DMS114 treated with DMSO at 0.1 percent for 48 hours (cell line): ENCODE measurements at regions not wholly inside any gene's neighbourhood (a gene's known extent, or its start where the extent isn't known, plus 50 kb on each side); places are given as distances from the start of the nearest gene placed in this dataset.

Experiments
- DNase-seq: peaks from one replicate; lab custom pipeline; 2025; ENCODE audit not compliant: unreplicated experiment; lab: John Stamatoyannopoulos, UW

- DNase-seq = no peak
These were observed 110.7 kb downstream of the BTG1 start for GRCh38 chr12:92034858-92035401.

GRCh38 chr12:92034083-92034482 lies 111.6 kb downstream of the BTG1 start:
- no peak for DNase-seq

GRCh38 chr12:92032965-92033364 lies 112.7 kb downstream of the BTG1 start:
- DNase-seq = no peak

- DNase-seq = no peak
These were observed 113.5 kb downstream of the BTG1 start for GRCh38 chr12:92032101-92032500.

- no peak for DNase-seq
These were observed 115.0 kb downstream of the BTG1 start for GRCh38 chr12:92030618-92031017.

DNA sequence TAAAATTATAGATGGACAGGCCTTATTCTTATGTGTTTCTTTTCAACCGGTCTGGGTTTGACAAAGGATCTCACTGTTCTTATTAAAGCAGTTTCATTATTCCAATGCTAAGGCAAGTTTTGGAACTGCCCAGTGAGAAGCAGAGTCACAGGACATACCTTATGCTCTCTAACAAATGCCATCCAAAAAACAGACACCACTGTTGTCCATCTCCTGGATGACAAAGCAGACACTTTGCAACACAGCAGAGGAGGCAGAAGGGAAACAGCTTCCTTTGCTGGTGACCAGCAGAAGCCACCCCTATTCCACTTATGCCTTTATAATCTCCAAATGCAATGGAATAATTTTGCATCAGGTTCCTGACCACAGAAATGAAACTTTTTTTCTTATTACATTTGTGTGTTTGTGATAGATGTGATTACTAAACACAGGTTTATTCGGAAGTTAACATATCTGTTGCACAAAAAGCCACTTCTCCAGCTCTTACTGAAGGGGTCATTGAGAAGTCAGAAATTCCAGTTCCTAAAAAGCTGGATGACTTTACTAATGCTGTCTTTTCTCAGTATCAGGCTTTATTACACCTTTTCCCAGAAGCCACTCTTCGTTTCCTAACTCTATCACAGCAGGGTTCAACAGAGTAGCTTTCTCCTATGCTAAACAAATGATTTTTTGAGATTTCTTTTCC lies 115.6 kb downstream of the BTG1 start:
- DNase-seq = no peak

- no peak for DNase-seq
These were observed 116.5 kb downstream of the BTG1 start for GRCh38 chr12:92029136-92029535.

DNA sequence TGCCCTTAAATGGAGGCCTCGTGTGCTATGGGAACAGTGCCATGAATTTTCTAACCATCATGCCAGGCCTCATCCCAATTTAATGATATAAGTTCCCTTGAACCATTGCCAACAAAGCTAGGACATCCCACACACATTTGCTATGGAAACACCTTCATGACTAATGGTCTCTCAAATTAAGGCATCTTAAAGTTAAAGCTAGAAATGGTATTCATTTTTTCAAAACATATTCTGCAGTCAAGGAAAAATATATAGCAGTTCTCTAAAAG lies 117.3 kb downstream of the BTG1 start:
- no peak for DNase-seq

GRCh38 chr12:92027701-92028440 lies 117.8 kb downstream of the BTG1 start:
- DNase-seq = no peak

GRCh38 chr12:92027243-92027642 lies 118.4 kb downstream of the BTG1 start:
- no peak for DNase-seq

DNA sequence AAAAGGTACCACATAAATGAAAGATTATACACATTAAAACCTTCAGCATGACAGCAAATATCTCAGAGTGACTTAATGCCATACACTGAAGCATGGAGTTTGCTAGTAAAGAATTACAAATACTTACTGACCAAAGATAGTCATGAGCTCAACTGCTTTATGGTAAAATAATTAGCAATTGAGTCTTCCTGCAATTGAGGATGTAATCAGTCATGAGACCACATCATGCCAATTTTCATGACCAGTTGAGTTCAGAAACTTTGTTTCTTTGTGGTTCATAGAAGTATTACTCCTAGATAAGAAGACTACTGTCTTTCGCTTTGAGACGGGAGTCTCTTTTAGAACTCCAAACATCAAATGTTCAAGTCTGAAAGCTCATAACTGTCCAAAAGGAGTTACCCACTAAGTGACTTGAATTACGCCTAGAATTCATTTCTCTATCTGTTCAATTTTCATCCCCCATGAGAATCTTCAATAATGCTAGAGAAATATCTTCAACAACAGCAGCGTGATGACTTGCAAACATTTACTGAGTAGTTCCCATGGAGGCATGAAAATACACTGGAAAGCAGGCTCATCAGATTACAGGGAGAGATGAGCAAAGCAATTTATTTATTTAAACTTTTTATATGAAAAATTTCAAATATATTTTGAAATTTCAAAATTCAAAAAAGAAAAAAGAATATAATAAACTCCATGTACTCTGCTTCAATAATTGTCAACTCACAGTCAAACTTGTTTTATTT lies 120.0 kb downstream of the BTG1 start:
- no peak for DNase-seq

- DNase-seq = no peak
These were observed 123.6 kb downstream of the BTG1 start for GRCh38 chr12:92022093-92022492.

GRCh38 chr12:92021666-92022035 lies 124.0 kb downstream of the BTG1 start:
- no peak for DNase-seq

- no peak for DNase-seq
These were observed 124.5 kb downstream of the BTG1 start for GRCh38 chr12:92020983-92021665.

DNA sequence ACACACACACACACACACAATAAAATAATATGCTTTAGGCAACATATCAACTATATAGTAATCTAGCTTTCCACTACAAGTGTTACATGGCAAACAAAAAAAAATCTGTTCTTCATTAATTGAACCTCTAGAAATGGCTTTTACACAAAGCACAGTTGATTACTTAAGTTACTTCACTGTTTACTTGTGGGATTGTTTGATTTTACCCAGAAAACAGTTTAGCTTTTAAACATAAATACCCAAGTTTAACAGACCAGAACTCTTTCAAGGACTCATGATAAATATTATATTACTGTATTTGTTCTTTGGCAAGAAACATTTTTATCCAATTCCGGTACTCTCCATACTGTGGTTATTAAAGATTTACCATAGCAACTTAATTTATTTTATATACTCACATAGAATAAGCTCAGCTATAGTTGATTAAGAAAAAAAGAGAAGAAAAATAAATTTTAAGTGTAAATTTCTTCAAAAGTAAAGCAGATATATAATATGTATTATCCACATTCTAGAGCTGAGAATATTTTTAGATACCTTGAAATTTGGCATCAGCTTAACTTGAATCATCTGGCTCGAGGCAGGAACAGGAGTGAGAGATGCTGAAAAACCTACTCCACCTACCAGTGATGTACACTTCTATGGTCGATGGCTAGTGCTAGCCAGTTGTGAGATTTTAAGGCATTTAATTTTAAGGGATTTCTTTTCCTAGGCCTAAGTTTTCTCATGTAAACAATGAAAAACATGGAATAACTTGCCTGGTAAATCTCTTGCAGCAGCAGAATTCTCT lies 126.0 kb downstream of the BTG1 start:
- DNase-seq = no peak

DNA sequence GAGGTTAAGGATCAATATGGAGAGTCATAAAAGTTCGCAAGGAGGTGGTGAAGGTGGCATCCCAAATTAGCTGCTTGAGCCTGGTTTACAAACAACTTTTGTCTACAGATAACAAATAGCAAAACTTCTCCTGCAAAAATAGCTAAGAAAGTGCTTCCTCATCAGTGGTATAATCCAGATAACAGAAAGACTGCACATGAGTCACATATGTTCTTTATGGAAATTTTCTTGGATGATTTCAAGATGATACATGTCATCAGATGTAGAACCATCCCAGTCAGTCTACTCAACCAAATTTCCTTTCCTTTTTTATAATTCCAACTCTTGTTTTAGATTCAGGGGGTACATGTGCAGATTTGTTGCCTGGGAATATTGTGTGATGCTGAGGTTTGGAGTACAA lies 133.0 kb downstream of the BTG1 start:
- DNase-seq = no peak

DNA sequence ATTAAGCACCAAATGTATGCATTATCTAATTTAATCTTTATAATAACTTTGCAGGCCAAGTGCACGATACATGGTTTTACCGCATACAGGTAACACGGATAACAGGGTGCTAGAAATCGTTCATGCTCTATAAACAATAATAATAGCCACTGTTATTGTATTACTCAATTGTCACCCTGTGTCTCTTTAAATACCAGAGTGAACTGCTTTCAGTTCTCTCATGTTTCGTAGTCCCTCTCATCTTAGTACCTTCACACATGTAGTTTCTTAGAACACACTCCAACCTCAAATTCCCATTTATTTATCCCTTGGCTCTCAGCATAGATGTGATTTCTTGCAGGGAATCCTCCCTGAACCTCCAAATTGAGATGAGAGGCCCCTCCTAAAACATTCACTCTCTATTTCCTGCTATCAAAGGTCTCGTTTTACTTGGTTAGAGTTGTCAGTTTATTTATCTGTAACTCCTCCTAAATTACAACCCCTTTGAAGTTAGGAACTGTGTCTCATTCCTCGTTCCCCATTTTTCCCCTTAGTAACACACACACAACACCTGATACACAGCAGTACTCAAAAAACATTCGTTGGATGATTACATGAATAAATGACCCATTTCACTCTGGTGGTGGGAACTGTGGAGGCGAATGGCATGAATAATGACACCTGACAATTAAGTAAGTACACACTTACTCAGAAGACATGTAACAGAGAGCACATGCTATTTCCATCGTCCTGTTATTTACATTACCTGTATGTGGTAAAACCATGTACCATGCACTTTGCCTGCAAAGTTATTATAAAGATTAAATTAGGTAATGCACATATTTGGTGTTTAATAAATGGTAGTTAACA lies 134.6 kb downstream of the BTG1 start:
- no peak for DNase-seq

DNA sequence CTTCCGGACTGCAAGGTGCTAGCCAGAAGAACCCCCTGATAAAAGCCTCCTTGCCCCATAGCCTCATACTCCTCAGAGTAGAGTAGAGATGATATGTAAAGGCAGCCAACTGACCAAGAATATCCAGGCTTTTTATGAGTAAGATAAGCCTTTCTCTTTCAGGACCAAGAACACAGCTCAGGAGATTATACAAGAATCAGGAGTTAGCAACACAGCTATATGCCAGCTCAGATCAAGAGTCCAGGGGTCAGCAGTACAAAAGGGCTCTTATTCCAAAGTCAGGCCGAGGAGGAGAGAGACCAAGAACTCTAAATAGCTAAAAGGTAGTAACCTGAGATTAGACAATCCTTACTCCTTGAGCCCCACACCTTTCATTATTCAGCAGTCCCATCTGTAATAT lies 135.3 kb downstream of the BTG1 start:
- no peak for DNase-seq

- DNase-seq = no peak
These were observed 137.3 kb downstream of the BTG1 start for GRCh38 chr12:92008345-92008744.

- DNase-seq = no peak
These were observed 137.9 kb downstream of the BTG1 start for GRCh38 chr12:92007787-92008186.
